ENCODE measurements at regions not wholly inside any gene's neighbourhood (a gene's known extent, or its start where the extent isn't known, plus 50 kb on each side); places are given as distances from the start of the nearest gene placed in this dataset.
"Not testable (repeated sequence)": the region's sequence is repeated elsewhere in the genome, so short reads cannot be mapped to it uniquely, and the experiment has no call there.

DNA sequence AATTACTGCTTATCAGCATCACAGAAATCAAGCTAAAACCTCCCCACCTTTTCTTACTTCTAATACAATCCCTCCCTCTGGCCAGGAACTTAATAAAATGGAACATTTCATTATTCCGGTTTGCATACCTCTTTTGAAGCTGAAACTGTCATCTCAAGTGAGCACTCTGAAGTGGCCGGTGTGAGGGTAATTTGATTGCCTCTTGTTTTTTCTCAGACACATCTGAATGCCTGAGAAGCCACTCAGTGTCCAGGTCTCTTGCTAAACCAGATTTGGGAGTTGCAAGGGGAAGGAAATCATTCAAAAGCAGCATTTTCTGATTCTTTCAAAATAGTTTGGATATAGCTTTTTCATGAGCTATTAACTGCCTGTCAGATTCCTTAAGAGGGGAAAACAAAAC is 190.3 kb downstream of the C1D start:
- no peak for DNase-seq (ENCODE audit: low read depth)

DNA sequence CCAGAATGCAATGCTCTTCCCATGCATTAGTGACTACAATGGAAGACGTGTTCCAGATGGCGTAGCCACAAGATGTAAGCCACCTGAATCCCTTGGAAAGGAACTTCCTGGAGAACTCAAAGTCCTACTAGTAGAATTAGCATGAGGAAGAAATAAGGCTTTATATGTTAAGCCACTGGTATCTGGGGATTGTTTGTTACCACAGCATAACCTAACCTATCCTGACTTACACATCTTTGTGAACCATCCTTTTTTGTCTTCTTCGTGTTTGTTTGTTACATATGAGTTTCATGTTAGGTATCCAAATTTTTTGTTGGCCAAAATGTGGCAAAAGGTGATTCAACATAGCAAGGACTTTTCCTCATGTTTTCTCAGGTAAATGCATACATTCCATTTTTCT is 188.9 kb downstream of the C1D start:
- no peak for DNase-seq (ENCODE audit: low read depth)

DNA sequence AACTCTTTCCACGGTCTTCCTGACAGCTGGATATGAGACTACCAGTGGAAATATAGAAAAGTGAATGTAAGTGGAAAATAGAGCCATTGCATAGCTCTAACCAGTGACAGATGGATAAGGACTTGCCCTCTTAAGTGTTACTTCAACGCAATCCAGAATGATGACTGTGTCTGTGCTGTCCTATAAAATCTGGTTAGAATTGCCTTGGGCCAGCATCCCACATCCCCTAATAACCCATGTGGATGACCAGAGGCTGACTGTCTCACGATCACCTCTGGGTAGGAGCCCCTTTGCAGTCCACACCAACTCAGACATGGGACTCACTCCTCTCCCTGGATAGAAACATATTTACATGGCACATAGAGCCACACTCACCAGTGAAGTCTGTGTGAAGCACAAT is 186.6 kb downstream of the C1D start:
- no peak for DNase-seq (ENCODE audit: low read depth)

DNA sequence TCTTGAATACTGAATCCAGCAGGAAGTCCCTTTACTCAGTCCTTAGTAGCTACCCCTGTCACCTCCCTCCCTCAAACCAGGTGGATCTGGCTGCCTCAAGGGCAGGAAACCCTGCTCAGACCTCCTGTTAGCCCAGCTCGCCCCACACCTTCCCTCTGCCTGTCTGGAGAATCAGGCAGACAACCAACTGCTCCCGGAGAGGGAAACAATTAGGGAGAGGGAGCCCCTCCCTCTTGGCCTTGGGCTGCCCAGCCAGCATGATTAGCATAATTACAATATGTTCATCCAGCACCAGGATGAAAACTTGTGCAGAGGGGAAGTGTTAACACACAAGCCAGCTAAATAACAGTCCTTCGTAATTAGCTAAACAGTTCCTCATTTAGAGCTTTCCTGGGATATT is 185.5 kb downstream of the C1D start:
- DNase-seq (ENCODE audit: low read depth), result no peak

DNA sequence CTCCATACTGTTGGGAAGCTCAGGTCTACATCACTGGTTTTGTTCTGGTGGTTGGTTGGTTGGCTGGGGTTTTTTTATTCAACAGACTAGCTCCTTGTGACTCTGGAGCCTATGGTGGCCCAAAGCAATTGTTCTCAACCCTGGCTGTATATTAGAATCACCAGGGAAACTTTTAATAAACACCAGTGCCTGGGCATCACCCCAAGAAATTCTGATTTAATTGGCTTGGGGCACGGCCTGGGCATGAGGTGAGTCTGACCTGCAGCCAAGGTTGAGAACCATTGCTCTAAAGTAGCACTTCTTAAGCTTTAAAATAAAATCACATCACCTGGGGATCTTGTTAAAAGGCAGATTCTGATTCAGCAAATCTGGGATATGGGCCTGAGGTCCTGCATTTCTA is 184.1 kb downstream of the C1D start:
- DNase-seq (ENCODE audit: low read depth), result no peak

DNA sequence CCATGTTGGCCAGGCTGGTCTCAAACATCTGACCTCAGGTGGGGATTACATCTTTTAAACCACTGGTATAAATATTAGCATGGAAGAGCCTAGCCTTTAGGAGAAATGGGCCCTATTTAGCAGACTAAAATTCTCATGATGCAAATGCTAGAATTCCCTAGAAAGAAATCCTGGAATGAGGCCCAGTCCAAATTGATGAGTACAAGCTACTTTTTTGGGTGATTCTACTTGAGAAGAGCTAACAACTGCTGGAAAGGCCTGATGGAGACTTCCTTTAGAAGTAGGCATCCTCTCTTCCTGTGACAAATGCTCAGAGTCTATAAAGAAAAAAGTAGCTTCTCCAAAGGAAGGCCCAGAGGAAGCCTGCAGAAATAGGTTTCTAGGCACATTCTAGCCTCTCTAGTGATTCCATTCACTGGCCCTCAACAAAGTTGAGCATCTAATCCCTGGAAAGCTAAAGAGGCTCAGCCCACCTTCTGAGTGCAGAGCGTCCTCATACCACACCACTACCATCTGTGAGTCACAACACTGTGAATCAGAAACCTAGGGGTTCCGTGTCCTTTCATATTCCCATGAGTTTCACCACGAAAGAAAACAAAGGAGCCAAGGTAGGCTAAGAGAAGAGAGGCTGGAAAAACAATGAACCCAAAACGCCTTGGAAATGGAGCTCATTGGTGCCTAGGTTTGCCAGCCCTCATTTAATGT is 183.1 kb downstream of the C1D start:
- DNase-seq (ENCODE audit: low read depth), result no peak

DNA sequence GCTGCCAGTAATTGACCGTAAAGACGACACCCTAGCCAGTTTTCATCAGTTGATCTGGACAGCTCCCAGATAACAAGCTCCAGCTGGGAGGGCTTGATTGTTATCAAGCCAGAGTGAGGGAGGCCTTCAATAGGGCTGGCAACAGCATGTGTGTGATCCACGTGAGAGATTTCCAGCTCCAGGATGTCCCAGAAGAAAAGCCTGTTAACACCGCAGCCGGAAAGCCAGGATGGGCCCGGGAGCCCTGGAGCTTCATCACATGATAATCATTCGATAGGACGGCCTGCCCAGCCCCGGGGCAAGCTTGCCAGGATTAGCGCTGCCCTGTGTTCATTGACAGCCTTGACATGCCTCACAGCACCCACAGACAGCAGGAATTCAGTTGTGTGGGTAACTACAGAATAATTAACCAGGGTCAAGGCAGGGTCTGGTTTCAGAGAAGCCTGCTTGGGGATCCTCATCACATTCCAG is 182.5 kb downstream of the C1D start:
- no peak for DNase-seq (ENCODE audit: low read depth)

DNA sequence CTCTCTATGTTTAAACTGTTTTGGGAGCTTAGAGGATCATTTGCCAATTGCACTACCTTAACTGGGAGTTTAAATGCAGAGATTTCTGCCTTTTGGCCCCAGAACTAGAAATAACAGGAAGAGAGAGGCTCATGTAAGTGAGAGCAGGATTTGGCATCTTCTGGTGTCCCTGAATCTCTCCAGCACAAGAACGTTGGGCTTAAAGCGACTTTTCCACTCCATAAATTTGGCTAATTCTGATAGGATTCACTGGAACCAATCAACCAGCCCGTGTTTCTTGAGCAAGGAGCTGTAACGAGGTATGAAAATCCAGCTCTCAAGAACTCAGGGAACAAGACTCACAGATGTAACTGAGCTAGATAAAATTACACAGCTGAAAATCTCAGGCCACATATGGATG is 181.0 kb downstream of the C1D start:
- no peak for DNase-seq (ENCODE audit: low read depth)

DNA sequence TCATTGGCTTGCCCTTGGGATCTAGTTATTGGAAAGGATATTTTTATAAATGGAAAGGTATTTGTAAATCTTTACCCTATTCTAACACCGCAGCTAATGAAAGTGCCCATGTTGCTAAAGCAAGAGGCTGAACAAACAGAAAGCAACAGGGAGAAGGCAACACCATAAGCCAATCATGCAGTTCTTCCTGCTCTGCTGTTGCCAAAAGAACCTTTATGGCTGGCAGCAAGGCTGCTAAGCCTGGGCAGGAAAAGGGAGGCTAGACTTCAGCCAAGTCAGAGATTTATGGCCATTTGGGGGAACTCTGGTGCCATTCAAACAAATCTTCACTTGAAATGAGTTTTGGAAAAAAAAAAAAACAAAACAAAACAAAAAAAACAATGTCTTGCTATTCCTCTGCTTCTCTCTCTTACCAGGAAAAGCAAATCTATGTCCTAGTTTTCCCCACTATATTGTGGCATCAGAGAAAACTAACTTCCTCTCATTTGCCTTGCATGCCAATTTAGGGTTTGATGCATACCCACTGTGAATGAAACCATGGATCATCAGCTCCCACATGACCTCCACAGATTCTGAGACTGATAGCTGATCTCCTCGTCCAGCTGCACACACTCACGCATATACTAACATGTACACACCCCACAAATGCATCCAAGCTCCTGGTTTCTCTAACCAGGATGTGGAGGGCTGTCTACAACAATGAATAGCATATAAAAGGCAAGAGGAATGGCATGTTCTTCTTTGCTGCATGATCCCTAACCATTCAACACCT is 179.3 kb downstream of the C1D start:
- no peak for DNase-seq (ENCODE audit: low read depth)

DNA sequence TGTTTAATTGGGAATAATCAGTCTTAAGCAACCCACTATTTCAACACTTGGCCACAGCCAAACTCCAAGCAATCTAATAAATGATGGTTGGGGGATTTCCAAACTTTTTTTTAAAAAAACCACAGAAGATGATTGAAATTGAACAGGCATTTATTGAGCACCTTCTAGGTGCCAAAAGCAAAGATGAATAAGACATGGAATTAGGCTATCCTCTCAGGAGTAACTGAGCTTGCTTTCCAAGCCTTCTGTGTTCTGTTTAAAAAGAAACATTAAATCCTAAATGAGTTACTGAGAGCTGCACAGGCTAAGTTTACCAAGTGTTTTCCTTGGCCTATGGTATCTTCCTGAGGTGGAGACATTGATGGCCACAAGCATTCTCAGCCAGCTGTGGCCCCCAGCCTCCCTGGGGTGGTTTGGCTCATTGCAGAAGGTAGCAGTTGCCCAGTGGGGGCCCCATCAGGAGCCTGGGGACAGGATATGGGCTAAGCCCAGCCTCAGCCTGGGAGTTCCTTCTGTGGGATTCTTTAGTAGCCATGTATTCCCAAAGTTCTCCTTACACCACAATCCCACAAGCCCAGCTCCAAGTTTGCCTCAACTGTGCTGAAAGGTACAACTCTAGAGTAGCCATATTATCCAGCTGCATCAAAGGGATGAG is 174.3 kb downstream of the C1D start:
- DNase-seq (ENCODE audit: low read depth), result no peak

DNA sequence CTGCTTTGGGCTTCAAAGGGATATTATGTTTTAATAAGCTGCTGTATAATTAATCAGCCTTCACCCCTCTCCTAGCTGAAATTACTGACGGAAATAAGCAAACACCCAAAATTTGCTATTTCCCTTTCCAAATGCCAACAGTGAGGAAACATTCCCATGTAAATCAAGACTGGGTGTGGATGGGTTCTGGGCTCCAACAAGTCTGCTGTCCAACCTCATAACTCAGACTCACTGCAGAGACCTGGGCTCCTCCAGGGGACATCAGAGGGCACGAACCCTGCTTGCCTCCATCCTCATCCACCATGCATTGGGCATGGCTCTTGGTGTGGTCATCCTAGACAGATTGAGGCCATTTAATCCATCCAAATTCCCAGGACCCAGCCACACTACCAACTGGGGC is 173.7 kb downstream of the C1D start:
- no peak for DNase-seq (ENCODE audit: low read depth)

DNA sequence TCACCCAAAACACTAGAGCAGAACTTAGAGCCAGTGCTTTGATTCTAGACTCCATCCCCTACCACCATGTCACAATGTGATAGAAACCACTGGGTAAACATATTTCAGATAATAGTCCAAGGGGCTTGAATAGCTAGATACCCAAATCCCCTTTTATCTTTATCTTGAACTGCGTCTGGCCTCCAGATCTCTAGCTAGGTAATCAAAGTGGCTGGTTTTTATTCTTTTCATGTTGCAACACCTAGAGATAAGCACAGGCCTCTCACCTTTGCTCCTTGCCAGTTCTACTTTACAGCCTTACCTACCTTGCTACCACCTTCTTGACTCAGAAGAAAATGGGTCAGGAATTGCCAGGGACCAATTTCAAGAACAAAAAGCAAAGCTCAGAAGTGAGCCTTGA is 171.2 kb downstream of the C1D start:
- DNase-seq (ENCODE audit: low read depth), result no peak

DNA sequence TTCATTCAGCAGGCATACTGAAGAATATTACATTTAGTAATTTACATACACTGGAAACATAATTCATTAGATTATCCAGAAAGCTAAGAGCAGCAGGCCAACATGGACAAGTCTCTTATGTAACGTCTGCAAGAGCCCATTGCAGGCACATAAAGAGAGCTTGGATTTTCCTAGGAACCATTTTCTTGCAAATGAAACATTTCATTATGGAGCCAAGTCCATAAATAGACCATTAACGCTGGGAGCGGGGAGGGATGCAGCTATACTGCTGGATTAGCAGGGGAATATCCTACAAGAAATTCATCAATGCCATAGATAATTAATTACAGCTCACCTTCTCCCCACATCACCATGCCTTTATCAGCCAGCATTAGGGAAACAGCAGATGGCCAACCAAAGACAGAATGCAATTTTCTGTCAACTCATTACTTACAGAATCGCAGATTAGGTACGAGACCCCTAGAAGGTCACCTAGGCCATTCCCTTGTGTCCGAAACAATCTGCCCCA is 170.4 kb downstream of the C1D start:
- no peak for DNase-seq (ENCODE audit: low read depth)

DNA sequence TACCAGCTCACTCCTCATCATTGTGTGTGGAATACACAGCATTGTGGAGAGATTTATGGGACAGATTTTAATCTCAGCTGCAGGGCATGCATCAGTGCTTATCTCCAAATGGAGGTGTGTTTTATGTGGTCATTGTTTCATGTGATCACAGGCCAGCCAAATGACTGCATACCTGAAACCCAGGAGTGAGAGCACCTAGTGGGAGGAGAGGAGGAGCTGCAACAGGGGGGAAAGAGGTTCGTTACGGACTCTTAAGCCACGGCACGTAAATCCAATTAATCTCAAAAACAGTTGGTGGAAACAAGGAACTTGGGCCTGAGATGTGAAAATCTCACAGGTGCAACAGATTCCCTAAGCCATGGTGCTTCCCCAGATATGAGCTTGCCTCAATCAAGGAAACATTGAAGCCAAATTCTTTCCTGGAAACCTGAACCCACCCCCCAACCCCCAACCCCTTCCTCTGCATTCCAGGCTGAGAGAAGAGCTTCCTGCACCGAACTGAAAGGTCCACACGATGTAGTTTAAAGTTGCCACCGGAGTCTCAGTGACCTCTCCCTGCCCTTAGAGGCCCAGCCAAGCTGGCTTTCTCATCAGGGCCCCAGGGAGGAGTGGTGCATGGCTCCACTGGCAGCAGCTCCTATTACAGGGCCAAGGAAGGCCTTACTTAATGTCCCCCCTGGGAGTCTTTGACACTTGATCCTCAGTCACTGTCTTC is 167.4 kb downstream of the C1D start:
- no peak for DNase-seq (ENCODE audit: low read depth)

DNA sequence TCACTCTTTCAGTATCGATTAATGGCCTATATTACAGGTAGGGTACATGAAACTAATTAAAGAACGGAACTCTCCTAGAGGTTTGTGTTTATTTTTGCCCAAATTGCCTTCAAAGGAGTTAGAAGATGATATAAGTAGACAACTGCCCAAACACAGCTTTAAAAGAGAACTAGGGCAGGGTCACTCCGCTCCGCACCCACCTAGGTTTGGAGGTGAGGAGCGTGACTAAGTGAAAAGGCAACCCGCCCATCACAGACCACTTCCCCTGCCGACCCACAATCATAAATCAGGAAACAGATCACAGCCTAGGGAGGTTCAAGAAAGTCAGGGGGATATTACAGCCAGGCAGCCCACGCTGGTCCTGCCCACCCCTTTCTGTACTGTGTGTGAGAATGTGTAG is 166.7 kb downstream of the C1D start:
- DNase-seq (ENCODE audit: low read depth), result no peak

DNA sequence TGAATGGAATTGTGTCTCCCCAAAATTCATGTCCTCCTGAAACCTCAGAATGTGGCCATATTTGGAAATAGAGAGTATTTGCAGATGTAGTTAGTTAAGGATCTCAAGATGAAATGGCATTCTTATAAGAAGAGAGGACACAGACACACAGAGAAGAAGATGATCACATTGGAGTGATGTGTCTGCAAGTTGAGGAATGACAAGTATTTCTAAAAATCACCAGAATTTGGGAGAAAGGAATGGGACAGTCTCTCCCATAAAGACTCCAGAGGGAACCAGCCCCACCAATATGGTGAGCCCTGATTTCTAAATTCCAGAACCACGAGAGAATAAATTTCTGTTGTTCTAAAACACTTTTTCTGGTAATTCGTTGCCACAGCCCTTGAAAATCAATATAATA is 166.3 kb downstream of the C1D start:
- no peak for DNase-seq (ENCODE audit: low read depth)

DNA sequence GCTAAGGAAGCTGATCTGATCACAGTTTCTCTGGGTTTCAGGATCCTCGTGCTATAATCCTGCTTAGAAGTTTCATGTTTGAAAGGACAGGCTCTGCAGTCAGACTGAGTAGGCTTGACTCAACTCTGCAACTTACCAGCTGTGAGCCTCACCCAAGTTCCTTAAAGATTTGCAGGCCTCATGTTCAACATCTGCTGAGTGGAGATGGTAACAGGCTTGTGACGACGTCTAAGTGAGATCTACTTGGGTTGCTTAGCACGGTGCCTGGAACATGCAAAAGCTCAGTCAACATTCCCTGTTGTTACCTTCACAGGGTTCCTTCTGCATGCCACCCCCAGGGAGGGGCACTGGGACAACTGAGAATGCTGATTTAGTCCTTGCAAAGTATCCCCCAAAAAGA is 164.2 kb downstream of the C1D start:
- DNase-seq (ENCODE audit: low read depth), result no peak

DNA sequence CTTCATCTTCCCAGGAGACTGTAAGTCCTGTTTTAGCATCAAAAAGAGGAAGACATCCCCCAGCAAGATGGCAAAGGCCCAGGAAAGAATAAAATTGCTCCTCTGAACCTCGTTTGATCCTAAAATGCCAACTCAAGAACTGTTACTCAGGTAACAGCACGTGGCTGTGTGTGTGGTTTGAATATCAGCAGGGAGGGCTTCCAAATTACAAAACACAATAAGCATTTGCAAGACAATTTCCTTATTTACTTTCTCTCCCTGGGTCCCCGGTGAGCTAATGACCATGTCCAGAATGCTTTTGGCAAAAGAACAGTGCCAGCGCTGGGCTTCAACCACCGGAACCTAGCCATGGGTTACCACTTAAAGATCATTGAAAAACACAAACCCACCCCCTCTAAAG is 163.6 kb downstream of the C1D start:
- no peak for DNase-seq (ENCODE audit: low read depth)

DNA sequence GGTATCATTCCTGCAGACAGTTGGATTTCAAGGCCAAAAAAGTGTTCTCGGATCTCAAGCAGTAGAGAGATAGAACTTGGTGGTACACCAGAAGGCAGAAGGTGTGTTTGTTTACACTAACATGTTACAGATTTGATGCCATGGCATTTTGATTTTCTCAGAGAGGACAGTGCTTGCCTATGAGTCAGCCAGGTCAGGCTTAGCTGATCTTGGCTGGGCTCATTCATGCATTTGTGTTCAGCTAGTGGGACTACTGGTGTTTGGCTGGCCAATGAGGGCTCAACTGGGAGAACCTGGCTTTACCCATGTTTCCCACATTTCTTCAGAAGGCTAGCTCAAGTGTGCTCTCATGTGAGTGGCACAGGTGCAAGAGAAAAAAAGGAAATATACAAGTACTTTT is 162.0 kb downstream of the C1D start:
- no peak for DNase-seq (ENCODE audit: low read depth)

DNA sequence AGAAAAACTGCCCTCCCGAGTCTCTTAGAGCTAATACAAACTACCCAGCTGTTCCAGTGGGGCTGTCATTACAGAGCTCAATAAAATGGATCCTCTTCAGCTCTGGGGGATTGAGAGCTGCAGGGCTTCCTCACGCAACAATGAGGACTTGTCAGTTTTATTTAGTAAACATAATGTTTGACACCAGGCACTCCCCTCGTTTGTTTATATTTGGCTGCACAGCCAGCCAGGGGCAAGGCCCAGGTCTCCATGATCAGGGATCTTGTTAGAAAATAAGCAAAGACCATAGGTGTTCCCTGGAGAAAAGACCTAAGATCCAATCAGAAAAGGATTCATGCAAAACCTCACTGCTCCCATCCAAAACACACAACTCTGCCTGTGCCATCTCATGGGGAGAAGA is 158.2 kb downstream of the C1D start:
- no peak for DNase-seq (ENCODE audit: low read depth)

DNA sequence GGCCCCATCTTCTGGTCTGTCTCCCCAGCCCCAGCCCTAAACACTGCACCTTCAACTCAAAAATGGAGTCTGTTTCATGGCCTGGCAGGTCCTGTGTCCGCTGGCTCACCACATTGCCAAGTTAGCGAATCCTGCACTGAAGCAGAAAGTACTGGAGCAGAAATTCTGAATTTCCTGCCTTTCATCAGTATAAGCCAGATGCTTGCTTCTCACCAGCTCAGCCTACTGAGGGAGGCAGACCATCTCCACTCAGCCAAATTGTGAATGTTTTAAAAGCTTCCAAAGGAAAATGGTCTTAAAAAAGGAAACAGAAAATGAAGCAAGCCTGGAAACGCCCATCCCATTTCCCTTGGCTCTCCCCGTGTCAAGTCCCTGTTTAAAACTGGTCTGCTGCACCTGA is 157.8 kb downstream of the C1D start:
- DNase-seq (ENCODE audit: low read depth), result no peak

DNA sequence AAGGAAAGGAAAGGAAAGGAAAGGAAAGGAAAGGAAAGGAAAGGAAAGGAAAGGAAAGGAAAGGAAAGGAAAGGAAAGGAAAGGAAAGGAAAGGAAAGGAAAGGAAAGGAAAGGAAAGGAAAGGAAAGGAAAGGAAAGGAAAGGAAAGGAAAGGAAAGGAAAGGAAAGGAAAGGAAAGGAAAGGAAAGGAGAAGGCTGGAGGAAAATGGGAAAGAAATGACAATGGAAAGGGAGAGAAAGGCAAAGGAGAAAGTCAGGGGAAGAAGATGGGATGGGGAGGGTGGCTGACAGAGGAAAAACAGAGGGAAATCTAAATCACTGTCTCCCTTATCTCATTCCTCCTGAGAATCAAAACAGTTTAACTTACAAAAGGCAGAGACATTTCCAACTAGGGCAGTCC is 156.3 kb downstream of the C1D start:
- DNase-seq (ENCODE audit: low read depth), result not testable (repeated sequence)
